Erythroblast (primary cell): ENCODE measurements at regions not wholly inside any gene's neighbourhood (a gene's known extent, or its start where the extent isn't known, plus 50 kb on each side); places are given as distances from the start of the nearest gene placed in this dataset.
"Not testable (repeated sequence)": the region's sequence is repeated elsewhere in the genome, so short reads cannot be mapped to it uniquely, and the experiment has no call there.

Experiments used
- GATA1 ChIP-seq: IDR thresholded peaks from 2 replicates; pipeline ENCODE4 v1.6.1; 2011; ENCODE audit warnings: low read depth, mild to moderate bottlenecking, control low read depth, low read length, moderate library complexity
- POLR2A ChIP-seq: IDR thresholded peaks from 2 replicates; pipeline ENCODE4 v1.6.1; 2011; ENCODE audit warnings: mild to moderate bottlenecking, low read length

DNA sequence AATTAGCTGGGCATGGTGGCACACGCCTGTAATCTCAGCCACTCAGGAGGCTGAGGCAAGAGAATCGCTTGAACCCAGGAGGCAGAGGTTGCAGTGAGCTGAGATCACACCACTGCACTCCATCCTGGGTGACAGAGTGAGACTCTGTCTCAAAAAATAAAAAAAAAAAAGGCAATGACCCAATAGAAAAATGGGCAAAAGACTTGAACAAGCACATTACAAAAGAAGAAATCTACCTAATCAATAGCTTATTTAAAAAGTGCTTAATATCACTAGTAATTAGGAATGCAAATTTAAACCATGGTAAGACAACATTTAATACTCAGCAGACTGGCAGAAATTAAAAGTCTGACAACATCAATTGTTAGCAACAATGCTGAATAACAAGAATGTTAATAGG lies 163.6 kb upstream of the C11orf58 start:
- TF ChIP-seq POLR2A, GATA1: not testable (repeated sequence)
